HG03045 (cell line): ENCODE measurements at regions not wholly inside any gene's neighbourhood (a gene's known extent, or its start where the extent isn't known, plus 50 kb on each side); places are given as distances from the start of the nearest gene placed in this dataset.

Source experiments
- ATAC-seq: cut with Tn5 transposase; IDR thresholded peaks from one replicate; pipeline ENCODE4 v1.9.1; 2021; ENCODE audit warnings: mild to moderate bottlenecking, moderate library complexity; ENCODE audit not compliant: unreplicated experiment

DNA sequence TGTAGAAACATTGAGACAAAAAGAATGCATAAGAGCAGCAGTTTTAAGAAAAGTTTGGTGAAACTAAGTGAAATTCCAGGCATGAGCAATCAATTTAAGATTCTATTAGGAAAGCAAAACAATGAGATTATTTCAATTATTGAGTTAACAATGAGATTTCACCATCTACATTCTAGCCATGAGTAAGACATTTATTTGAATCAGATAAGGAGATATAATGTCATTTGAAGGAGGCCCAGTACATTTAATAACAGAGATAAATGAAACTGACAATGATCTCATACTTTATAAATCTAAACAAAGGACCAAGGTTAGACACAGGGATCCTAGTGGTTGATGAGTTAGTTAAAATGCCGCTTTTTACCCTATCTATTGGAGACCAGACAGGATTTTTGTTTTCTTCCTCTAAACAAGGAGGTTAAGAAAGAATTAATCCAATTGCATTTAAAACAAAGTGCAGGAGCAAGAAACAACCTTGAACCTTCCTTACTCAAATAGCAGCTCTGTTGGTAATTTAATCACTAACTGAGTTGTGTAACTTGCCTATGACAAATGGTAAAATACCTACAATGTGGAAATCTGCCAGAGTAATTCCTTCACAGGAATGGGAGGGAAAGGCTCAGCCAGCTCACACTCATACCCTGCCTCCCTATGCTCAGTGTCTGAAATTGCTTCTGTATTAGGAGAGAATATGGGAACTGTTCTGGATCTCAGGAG lies 103.5 kb upstream of the NR3C1 start:
- no peak for ATAC-seq

DNA sequence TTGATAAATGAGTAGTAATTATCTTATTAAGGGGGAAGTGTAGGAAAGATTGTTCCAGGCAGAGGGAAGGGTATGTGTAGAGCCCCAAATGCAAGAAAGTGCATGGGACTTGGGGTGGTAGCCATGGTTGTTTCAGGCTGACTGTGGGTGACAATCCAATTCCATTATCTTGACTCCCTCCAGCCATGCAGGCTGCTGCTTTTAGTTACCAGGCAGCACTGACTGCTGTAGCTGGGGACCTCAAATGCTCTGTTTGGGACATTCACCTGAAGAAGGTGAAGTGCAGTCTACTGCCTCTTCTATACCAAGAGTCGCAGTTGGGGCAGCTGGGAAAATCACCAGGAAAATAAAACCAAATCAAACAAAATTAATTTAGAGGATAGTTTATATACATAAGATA lies 102.4 kb upstream of the NR3C1 start:
- no peak for ATAC-seq

DNA sequence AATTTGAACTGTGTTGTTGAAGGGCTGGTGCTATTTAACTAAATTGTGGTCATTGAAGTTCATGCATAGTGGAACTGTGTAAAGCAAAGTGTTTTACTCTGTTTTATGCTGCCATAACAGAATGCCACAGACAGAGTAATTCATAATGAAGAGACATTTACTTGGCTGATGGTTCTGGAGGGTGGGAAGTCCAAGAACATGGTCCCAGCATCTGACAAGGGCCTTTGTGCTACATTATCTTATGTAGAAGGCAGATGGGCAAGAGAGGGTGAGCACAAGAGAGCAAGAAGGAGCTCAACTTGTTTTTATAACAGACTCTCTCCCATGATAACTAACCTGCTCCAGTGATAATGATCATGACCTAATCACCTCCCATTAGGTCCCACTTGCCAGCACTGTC lies 101.9 kb upstream of the NR3C1 start:
- no peak for ATAC-seq

GRCh38 chr5:143501310-143502044 lies 98.0 kb upstream of the NR3C1 start:
- ATAC-seq: no peak

DNA sequence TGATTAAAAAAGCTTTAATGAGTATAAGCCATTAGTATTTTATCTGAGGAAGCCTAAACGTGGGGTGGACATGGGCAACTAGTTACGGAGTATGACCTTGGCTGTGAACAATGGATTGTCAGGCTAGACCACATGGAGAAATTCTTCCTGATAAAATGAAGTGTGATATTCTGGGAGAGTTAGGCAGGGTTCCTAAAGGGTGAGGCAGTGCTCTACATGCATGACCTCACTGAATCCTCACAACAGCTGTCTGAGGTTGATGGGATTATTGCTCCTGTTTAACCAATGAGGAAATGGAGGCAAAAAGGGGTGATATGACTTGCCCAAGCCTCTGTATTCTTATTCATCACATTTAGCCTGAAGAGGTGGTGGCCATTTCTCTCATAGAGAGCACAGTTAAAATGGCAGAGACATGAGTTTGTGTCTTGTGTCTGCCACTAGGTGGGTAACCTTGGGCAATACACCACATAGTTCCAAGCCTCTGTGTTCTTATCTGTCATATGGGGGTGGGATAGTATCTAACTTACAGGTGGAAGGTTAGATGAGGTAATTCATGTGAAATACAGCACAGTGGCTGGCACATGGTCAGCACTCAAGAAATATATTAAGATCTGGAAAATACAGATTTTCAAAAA lies 96.1 kb upstream of the NR3C1 start:
- no peak for ATAC-seq

- ATAC-seq: no peak
Observed at GRCh38 chr5:143498821-143499220, 95.3 kb upstream of the NR3C1 start.

- no peak for ATAC-seq
Observed at GRCh38 chr5:143497749-143498148, 94.3 kb upstream of the NR3C1 start.

GRCh38 chr5:143496943-143497342 lies 93.5 kb upstream of the NR3C1 start:
- no peak for ATAC-seq

DNA sequence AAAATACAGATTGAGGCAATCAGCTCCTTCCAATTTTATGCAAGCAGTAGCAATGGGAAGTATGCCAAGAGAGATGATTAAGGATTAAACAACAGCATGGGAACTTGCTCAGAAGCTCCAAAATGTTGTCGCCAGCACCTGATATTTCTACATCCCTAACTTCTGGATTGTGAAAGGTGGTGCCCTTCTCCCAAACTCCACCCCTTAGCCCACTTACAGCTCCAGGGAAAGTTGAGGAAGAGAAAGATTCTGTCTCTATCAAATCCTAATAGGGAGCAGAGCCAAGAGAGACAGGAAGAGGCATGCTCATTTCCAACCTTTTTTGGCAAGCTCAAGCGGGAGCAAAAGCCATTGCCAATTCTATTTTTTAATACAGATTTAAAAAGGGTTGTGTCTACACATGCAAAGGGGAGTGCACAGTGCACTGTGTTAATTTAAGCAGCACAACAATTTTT lies 92.4 kb upstream of the NR3C1 start:
- no peak for ATAC-seq

DNA sequence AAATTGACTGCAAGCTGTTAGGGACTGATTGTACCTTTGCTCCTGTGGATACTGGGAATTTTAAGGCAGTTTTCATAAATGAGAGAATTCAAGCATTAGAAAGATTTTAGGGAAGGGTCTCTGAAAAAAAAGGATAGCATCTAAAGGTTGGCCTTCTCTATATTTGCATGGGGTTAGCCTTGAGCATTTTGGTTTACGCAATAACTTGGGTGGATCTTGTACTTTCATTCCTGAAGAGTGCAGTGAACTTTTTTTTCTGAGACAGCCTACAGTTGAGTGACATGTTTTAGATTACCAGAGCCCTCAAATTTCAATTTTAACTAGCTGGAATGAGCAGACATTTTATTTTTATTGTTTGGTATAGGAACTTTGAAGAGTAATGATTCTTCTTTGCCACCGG lies 91.6 kb upstream of the NR3C1 start:
- no peak for ATAC-seq

- no peak for ATAC-seq
Observed at GRCh38 chr5:143494595-143494994, 91.1 kb upstream of the NR3C1 start.

GRCh38 chr5:143494162-143494561 lies 90.7 kb upstream of the NR3C1 start:
- no peak for ATAC-seq

DNA sequence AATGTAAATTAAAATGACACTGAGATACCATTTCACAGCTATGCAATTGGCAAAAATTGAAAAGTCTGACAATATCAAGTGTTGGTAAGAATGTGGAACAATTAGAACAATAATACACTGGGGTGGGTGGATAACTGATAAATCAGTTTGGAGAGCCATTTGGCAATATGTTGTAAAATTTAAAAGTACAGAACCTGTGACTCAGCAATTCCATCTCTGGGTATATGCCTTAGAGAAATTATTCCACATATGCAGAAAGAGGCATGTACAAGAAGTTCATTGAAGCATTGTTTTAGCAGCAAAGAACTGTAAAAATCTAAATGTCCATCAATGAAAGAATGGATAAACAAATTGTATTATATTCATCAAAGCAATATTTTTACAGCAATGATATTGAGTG lies 89.3 kb upstream of the NR3C1 start:
- no peak for ATAC-seq

DNA sequence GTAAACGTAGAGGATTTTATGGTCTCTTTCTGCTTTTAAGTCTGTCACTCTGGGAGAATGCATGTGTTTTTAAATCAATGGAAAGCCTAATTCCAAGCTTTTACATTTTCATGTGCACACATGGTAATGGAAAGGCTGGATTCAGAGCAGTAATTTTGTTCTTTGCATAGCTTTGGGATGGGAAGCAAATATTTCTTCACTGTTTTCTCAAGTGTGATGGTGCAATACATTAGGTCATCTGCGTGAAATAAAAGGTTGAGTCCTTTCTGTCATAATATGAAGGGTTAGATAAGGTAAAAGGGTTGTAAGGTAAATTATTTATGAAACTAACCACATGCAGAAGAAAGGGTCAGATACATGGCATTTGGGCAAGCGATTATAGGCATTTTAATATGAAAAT lies 88.2 kb upstream of the NR3C1 start:
- no peak for ATAC-seq

DNA sequence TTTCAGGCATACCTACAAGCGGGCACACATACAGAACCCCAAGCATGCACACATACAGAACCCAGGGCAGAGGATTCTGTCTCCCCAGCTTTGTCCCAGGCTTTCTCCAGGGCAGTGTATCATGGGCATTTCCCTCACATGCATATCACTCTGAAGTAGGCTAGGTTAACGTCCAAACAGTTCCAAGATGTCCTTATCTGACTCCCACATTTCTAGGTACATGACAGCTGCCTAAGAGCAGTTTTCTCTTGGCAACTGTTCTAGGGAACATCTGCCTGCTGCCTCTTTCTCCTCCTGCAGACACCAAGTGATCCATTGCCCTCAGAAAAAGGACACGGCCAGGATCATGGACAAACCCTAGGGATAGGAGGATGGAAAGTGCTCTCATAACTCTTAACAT lies 84.9 kb upstream of the NR3C1 start:
- ATAC-seq: no peak

DNA sequence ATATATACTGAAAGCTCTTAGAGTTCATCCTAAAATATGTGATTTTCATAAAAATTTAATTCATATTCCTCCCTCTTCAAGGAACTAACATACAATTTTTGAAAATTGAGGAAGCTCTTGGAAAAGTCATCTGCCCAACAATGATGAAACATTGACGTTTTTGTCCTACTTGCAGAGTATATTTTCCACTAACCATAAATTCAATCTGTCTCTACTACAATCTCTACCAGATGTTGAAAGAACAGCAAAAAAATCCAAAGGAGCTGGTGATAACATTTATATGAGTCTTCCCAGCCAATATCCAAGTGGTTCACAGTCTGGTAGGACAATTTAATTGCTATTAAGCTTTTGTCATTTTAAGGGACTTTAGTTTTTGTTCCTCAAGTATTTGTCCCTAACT lies 81.1 kb upstream of the NR3C1 start:
- no peak for ATAC-seq

- ATAC-seq: no peak
Observed at GRCh38 chr5:143481697-143482531, 78.4 kb upstream of the NR3C1 start.

GRCh38 chr5:143480001-143480400 lies 76.5 kb upstream of the NR3C1 start:
- ATAC-seq: no peak

DNA sequence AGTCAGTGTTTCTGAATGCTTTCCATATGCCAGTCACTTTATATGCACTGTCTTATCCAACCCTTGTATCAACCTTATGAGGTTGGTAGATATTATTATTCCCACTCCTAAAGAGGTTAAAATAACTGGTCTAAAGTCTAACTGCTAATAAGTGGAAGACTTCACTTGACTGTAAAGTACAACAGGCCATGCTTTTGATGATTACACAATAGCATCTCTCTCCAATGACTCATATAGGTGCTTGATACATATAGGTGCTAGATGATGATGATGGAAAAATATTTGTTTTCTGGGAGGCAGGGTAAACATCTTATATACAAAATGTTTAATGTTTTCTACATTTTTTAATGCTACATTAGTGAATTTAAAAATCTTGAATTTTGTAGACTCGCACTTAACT lies 75.9 kb upstream of the NR3C1 start:
- no peak for ATAC-seq

DNA sequence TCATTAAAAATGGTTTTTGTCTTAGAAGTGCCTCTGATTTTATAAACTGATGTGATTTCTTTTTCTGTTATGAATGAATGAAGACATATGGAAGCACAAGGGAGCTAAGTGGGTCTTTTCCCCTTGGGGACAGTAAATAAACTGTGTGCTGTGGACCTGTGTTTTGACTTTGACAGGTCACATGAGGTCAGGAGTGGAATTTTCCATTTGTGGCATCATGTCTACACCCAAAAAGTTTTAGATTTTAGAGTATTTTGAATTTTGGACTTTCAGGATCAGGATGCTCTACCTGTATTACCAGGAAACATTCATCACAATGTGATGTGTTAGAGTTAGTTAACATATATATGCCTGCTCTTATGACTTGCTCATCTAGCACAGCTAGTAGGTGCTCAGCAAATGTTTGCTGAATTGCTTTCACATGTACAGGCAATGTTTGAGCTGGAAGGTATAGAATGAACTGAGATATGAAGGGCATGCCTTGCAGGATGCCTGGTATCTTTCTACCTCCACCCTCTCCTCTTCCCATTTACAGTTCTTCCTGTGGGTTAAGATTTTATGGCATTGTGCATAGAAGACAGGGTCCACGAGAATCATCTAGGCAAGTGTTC lies 73.2 kb upstream of the NR3C1 start:
- ATAC-seq: no peak

DNA sequence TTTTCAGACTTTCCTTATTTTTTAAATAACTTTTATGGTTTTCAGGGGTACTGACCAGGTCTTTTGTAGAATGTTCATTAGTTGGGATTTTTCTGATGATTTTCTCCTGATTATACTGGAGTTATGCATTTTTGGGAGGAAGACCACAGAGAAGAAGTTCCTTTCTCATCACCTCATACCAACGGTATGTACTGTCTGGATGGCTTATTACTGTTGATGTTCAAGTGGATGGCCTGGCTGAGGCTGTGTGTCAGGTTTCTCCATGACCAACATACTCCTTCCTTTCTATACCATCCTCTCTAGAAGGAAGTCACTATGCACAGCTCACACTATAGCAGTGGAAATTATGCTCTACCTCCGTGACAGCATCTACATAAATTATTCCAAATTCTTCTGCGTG lies 71.1 kb upstream of the NR3C1 start:
- ATAC-seq: no peak
